ENCODE measurements at regions not wholly inside any gene's neighbourhood (a gene's known extent, or its start where the extent isn't known, plus 50 kb on each side); places are given as distances from the start of the nearest gene placed in this dataset.

DNA sequence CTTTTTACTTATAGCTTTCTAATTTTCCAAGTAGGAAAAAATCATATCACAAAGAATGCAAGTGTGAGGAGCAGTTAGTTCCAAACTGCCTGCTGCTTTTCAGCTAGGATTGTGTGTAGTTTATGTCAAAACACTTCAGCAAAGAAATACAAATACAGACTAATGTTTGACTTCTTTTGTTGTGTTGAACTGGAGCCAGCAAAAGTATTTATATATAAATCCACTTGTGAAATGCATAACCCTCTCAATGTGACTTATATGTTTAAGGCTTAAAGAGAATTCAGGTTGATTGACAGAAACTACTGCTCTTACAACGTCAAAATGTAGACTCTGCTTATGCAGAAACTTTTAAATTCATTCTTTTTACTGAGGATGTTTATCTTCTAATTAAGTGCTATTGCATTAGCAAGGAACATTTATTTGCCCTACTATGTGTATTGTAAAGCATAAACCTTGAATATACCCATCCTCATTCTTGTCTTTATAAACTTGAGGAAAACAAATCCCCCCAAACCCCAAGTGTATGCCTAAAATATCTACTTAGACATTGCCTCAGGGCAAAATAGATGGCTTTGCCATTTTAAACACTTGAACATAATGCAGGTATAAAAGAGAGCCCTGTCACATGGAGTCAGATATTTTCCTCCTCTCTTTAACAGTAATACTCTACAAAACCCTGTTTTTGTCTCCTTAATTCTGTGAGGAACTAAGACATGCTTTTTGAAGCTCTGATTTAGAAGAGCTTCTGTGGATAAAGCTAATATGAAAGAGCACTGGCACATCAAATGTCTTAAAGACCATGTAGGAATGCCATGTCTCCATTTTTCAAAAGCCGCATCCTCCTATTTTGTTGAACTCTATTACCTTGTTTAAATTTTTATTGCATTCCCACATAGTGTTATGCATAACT, 302.8 kb upstream of the TBC1D5 start:
- no CpG with 5 or more reads among the region's 2 CpGs for WGBS (ENCODE audit: insufficient coverage)
- no peak for DNase-seq
- Histone ChIP-seq H3K4me1 (ENCODE audit: control extremely low read depth in 1 of 4, control insufficient read depth in 4 of 4, insufficient read depth in 4 of 4, low read length in 3 of 4) (peaks cover 0 to 15% (median 4%) of the 10 kb centered on the region in 4 experiments), H3K9me3 (ENCODE audit: control extremely low read depth in 1 of 5, control insufficient read depth in 4 of 5, insufficient read depth in 2 of 5, low read depth in 1 of 5, low read length in 4 of 5) (peaks cover 0 to 7% (median 0%) of the 10 kb centered on the region in 5 experiments), H3K27ac (ENCODE audit: insufficient read depth in 1 of 2, low read depth in 1 of 2, low read length in 2 of 2, poor library complexity in 1 of 2, severe bottlenecking in 2 of 2) (no peak overlapping the region), H3K36me3 (ENCODE audit: control insufficient read depth in 4 of 4, insufficient read depth in 4 of 4, low read length in 3 of 4) (peaks cover 0 to 3% (median 0%) of the 10 kb centered on the region in 4 experiments), H3K4me3 (ENCODE audit: control insufficient read depth in 1 of 7, extremely low read depth in 1 of 7, insufficient read depth in 4 of 7, low read depth in 2 of 7, low read length in 6 of 7) (no peak overlapping the region), H3K27me3 (replicated peaks in 2 of 5; ENCODE audit: control insufficient read depth in 4 of 5, insufficient read depth in 5 of 5, low read length in 4 of 5) (no peaks in the 10 kb centered on the region)
- POLR2A ChIA-PET, result no interaction called here
- CTCF ChIA-PET, result no interaction called here

DNA sequence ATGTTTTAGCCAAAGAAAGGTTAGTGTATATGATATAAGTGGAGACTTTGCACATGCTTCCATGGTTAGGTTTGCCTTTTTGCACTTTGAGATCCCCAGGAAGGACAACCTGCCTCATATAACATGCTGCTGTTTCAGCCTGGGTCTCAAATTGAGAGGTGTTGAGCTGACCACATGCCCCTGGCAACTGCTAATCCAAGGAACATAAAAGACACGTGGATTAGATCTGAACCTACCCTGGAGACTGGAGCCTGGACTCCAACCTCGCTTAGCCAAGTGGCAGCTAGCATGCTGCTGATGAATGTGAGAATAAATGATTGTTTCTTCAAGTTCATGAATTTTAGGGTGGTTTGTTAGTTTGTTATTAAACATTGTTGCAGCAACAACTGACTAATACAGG, 301.8 kb upstream of the TBC1D5 start:
- DNase-seq, result no peak
- H3K27ac ChIP-seq (ENCODE audit: insufficient read depth in 1 of 2, low read depth in 1 of 2, low read length in 2 of 2, poor library complexity in 1 of 2, severe bottlenecking in 2 of 2), result no peak overlapping the region
- H3K36me3 ChIP-seq (ENCODE audit: control insufficient read depth in 4 of 4, insufficient read depth in 4 of 4, low read length in 3 of 4), result peaks cover 0 to 3% (median 0%) of the 10 kb centered on the region in 4 experiments
- CTCF ChIA-PET, result no interaction called here
- no peaks in the 10 kb centered on the region for H3K27me3 ChIP-seq (replicated peaks in 2 of 5; ENCODE audit: control insufficient read depth in 4 of 5, insufficient read depth in 5 of 5, low read length in 4 of 5)
- POLR2A ChIA-PET, result no interaction called here
- 100% methylated on average over 2 of the region's 2 CpGs for WGBS (ENCODE audit: insufficient coverage)
- H3K4me3 ChIP-seq (ENCODE audit: control insufficient read depth in 1 of 7, extremely low read depth in 1 of 7, insufficient read depth in 4 of 7, low read depth in 2 of 7, low read length in 6 of 7), result no peak overlapping the region
- peaks cover 0 to 15% (median 4%) of the 10 kb centered on the region in 4 experiments for H3K4me1 ChIP-seq (ENCODE audit: control extremely low read depth in 1 of 4, control insufficient read depth in 4 of 4, insufficient read depth in 4 of 4, low read length in 3 of 4)
- peaks cover 0 to 7% (median 0%) of the 10 kb centered on the region in 5 experiments for H3K9me3 ChIP-seq (ENCODE audit: control extremely low read depth in 1 of 5, control insufficient read depth in 4 of 5, insufficient read depth in 2 of 5, low read depth in 1 of 5, low read length in 4 of 5)

DNA sequence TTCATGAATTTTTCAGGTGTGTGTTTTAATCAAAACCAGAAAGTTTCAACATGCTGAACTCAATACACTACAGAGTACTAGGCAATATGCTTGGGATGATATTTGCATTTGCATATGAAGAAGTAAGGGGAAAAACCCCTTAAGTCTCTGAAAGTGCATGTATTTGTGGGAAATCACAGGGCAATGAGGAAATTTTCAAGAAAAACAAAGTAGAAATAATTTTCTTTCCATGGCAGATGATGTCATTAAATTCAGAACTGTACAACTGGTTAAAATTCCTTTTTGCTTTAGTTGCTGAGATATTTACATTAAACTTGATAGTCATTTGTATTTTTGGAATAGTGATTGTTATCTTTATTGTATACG, 294.0 kb upstream of the TBC1D5 start:
- POLR2A ChIA-PET, result no interaction called here
- no CpG with 5 or more reads among the region's 1 CpG for WGBS (ENCODE audit: insufficient coverage)
- no peak for DNase-seq

GRCh38 chr3:18035641-18036449, 293.4 kb upstream of the TBC1D5 start:
- Histone ChIP-seq H3K27me3 (replicated peaks in 2 of 5; ENCODE audit: control insufficient read depth in 4 of 5, insufficient read depth in 5 of 5, low read length in 4 of 5) (no peaks in the 10 kb centered on the region), H3K4me3 (ENCODE audit: control insufficient read depth in 1 of 7, extremely low read depth in 1 of 7, insufficient read depth in 4 of 7, low read depth in 2 of 7, low read length in 6 of 7) (no peak overlapping the region), H3K36me3 (ENCODE audit: control insufficient read depth in 4 of 4, insufficient read depth in 4 of 4, low read length in 3 of 4) (peaks cover 0 to 3% (median 1%) of the 10 kb centered on the region in 4 experiments), H3K27ac (ENCODE audit: insufficient read depth in 1 of 2, low read depth in 1 of 2, low read length in 2 of 2, poor library complexity in 1 of 2, severe bottlenecking in 2 of 2) (no peak overlapping the region), H3K9me3 (ENCODE audit: control extremely low read depth in 1 of 5, control insufficient read depth in 4 of 5, insufficient read depth in 2 of 5, low read depth in 1 of 5, low read length in 4 of 5) (peaks cover 0 to 5% (median 0%) of the 10 kb centered on the region in 5 experiments), H3K4me1 (ENCODE audit: control extremely low read depth in 1 of 4, control insufficient read depth in 4 of 4, insufficient read depth in 4 of 4, low read length in 3 of 4) (no peaks in the 10 kb centered on the region)
- WGBS (ENCODE audit: insufficient coverage), result 100% methylated on average over 1 of the region's 2 CpGs
- CTCF ChIA-PET, result interaction anchor here (1.1 kb wide), 1 partner anchor 13 kb away, joined by 3 read pairs; no protein-coding TSS in a partner anchor
- DNase-seq, result no peak
- POLR2A ChIA-PET, result no interaction called here

More for the DNA sequence above, 294.0 kb upstream of the TBC1D5 start:
- CTCF ChIA-PET, result no interaction called here
- H3K27me3 ChIP-seq (replicated peaks in 2 of 5; ENCODE audit: control insufficient read depth in 4 of 5, insufficient read depth in 5 of 5, low read length in 4 of 5), result no peaks in the 10 kb centered on the region
- peaks cover 0 to 3% (median 1%) of the 10 kb centered on the region in 4 experiments for H3K36me3 ChIP-seq (ENCODE audit: control insufficient read depth in 4 of 4, insufficient read depth in 4 of 4, low read length in 3 of 4)
- H3K9me3 ChIP-seq (ENCODE audit: control extremely low read depth in 1 of 5, control insufficient read depth in 4 of 5, insufficient read depth in 2 of 5, low read depth in 1 of 5, low read length in 4 of 5), result peaks cover 0 to 7% (median 0%) of the 10 kb centered on the region in 5 experiments
- H3K27ac ChIP-seq (ENCODE audit: insufficient read depth in 1 of 2, low read depth in 1 of 2, low read length in 2 of 2, poor library complexity in 1 of 2, severe bottlenecking in 2 of 2), result no peak overlapping the region
- H3K4me1 ChIP-seq (ENCODE audit: control extremely low read depth in 1 of 4, control insufficient read depth in 4 of 4, insufficient read depth in 4 of 4, low read length in 3 of 4), result no peaks in the 10 kb centered on the region
- H3K4me3 ChIP-seq (ENCODE audit: control insufficient read depth in 1 of 7, extremely low read depth in 1 of 7, insufficient read depth in 4 of 7, low read depth in 2 of 7, low read length in 6 of 7), result no peak overlapping the region

DNA sequence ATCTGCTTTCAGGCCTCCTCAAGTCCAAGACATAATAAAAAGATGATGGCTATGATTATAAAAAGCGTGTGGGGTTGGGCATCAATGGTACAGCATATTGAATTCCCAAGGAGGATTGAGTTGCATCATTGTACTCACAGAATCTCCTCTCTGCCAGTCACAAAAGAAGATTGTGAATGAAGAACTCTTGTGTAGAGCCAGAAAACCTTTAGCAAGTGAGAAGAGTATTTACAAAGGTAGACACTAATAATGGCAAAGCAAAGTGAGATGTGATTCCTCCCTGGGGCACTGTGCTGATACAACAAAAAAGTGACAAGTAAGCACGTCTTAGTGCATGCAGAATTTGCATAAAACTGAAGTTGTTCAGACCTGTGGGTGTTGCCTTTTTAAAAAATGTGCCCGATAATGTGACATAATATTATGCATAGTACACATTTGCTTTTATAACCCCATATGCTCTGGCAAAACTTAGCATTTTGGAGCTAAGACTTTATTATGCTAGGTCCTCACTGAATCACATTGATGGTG, 291.2 kb upstream of the TBC1D5 start:
- no peaks in the 10 kb centered on the region for H3K27me3 ChIP-seq (replicated peaks in 2 of 5; ENCODE audit: control insufficient read depth in 4 of 5, insufficient read depth in 5 of 5, low read length in 4 of 5)
- no peak for DNase-seq
- CTCF ChIA-PET, result interaction anchor here (1.1 kb wide), 1 partner anchor 10 kb away, joined by 3 read pairs; no protein-coding TSS in a partner anchor
- no CpG with 5 or more reads among the region's 3 CpGs for WGBS (ENCODE audit: insufficient coverage)
- POLR2A ChIA-PET, result no interaction called here
- H3K9me3 ChIP-seq (ENCODE audit: control extremely low read depth in 1 of 5, control insufficient read depth in 4 of 5, insufficient read depth in 2 of 5, low read depth in 1 of 5, low read length in 4 of 5), result no peaks in the 10 kb centered on the region
- H3K4me3 ChIP-seq (ENCODE audit: control insufficient read depth in 1 of 7, extremely low read depth in 1 of 7, insufficient read depth in 4 of 7, low read depth in 2 of 7, low read length in 6 of 7), result no peak overlapping the region
- H3K27ac ChIP-seq (ENCODE audit: insufficient read depth in 1 of 2, low read depth in 1 of 2, low read length in 2 of 2, poor library complexity in 1 of 2, severe bottlenecking in 2 of 2), result no peak overlapping the region
- H3K4me1 ChIP-seq (ENCODE audit: control extremely low read depth in 1 of 4, control insufficient read depth in 4 of 4, insufficient read depth in 4 of 4, low read length in 3 of 4), result no peaks in the 10 kb centered on the region
- H3K36me3 ChIP-seq (ENCODE audit: control insufficient read depth in 4 of 4, insufficient read depth in 4 of 4, low read length in 3 of 4), result peaks cover 0 to 3% (median 0%) of the 10 kb centered on the region in 4 experiments

DNA sequence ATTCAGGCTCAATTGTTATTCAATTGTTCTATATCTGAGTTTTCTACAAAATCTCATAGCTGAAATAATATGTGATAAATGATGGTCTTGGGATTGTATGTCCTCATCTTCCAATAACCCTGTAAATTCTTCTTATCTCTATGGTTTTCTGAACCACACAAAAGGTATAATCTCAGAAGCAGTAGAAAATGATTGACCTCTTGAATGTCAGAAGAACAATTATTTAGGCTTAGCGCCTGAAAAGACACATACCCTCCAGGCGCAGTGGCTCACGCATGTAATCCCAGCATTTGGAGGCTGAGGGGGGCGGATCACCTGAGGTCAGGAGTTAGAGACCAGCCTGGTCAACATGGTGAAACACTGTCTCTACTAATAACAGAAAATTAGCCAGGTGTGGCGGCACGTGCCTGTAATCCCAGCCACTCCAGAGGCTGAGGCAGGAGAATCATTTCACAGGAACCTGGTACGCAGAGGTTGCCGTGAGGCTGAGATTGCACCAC, 288.0 kb upstream of the TBC1D5 start:
- ChIA-PET CTCF (no interaction called here), POLR2A (no interaction called here)
- peaks cover 0 to 3% (median 0%) of the 10 kb centered on the region in 5 experiments for H3K9me3 ChIP-seq (ENCODE audit: control extremely low read depth in 1 of 5, control insufficient read depth in 4 of 5, insufficient read depth in 2 of 5, low read depth in 1 of 5, low read length in 4 of 5)
- no peaks in the 10 kb centered on the region for H3K27me3 ChIP-seq (replicated peaks in 2 of 5; ENCODE audit: control insufficient read depth in 4 of 5, insufficient read depth in 5 of 5, low read length in 4 of 5)
- no peak overlapping the region for H3K4me3 ChIP-seq (ENCODE audit: control insufficient read depth in 1 of 7, extremely low read depth in 1 of 7, insufficient read depth in 4 of 7, low read depth in 2 of 7, low read length in 6 of 7)
- H3K27ac ChIP-seq (ENCODE audit: insufficient read depth in 1 of 2, low read depth in 1 of 2, low read length in 2 of 2, poor library complexity in 1 of 2, severe bottlenecking in 2 of 2), result no peak overlapping the region
- WGBS (ENCODE audit: insufficient coverage), result 93% methylated on average over 5 of the region's 8 CpGs
- no peak for DNase-seq
- no peaks in the 10 kb centered on the region for H3K4me1 ChIP-seq (ENCODE audit: control extremely low read depth in 1 of 4, control insufficient read depth in 4 of 4, insufficient read depth in 4 of 4, low read length in 3 of 4)
- H3K36me3 ChIP-seq (ENCODE audit: control insufficient read depth in 4 of 4, insufficient read depth in 4 of 4, low read length in 3 of 4), result no peaks in the 10 kb centered on the region

Measured in common myeloid progenitor, CD34-positive (primary cell).